ENCODE measurements at regions not wholly inside any gene's neighbourhood (a gene's known extent, or its start where the extent isn't known, plus 50 kb on each side); places are given as distances from the start of the nearest gene placed in this dataset.

DNA sequence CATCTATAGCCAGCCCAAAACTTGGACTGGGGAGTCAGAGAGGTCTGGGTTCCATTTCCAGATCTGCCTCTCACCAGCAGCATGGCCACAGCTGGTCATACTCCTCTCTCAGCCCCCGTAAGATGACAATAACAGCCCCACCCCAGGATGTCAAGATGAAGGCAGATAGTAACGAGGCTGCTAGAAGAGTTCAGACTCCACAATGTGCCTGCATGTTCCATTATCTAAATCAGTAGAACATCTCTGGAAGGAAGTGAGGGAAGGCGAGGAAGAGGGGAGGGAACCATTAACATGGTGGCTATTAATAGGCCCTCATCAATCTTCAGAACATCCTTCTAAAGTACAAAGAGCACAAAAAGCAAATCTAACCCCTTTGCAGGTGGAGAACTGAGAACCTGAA, 98.0 kb upstream of the KCNG1 start:
- TF ChIP-seq CTCF (conservative IDR thresholded peaks at IDR 0.05; ENCODE audit: low read length): no peak
- no peak overlapping the region for H3K4me3 ChIP-seq (ENCODE audit: low read length)
- DNase-seq (ENCODE audit: low read depth): no peak

GRCh38 chr20:51120438-51120837, 97.5 kb upstream of the KCNG1 start:
- TF ChIP-seq CTCF (conservative IDR thresholded peaks at IDR 0.05; ENCODE audit: low read length): no peak
- H3K4me3 ChIP-seq (ENCODE audit: low read length): no peak overlapping the region
- DNase-seq (ENCODE audit: low read depth): no peak

DNA sequence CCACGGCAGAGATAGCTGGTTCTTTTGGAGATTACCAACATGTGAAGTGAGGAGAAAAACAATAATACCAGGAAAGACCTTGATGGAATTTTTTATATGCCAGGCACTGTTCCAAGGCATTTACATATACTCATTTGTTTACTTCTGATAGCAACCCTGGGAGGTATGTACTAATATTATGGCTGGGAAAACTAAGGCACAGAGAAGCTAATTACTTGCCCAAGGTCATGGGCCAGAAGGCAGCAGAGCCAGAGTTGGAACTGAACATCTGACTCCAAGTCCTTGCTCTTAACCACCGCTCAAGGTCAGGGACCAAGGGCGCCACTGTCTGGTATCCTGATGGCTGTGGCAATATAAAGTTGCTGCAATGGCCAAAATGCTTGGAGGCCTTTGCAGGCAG, 97.0 kb upstream of the KCNG1 start:
- TF ChIP-seq CTCF (conservative IDR thresholded peaks at IDR 0.05; ENCODE audit: low read length): no peak
- DNase-seq (ENCODE audit: low read depth): no peak

GRCh38 chr20:51118985-51119527, 96.1 kb upstream of the KCNG1 start:
- H3K4me3 ChIP-seq (ENCODE audit: low read length): no peak overlapping the region
- no peak for TF ChIP-seq CTCF (conservative IDR thresholded peaks at IDR 0.05; ENCODE audit: low read length)

More for the DNA sequence above, 97.0 kb upstream of the KCNG1 start:
- no peak overlapping the region for H3K4me3 ChIP-seq (ENCODE audit: low read length)

GRCh38 chr20:51118216-51118615, 95.3 kb upstream of the KCNG1 start:
- TF ChIP-seq CTCF (conservative IDR thresholded peaks at IDR 0.05; ENCODE audit: low read length): no peak
- H3K4me3 ChIP-seq (ENCODE audit: low read length): no peak overlapping the region
- DNase-seq (ENCODE audit: low read depth): no peak

More at GRCh38 chr20:51118985-51119527, 96.1 kb upstream of the KCNG1 start:
- no peak for DNase-seq (ENCODE audit: low read depth)

DNA sequence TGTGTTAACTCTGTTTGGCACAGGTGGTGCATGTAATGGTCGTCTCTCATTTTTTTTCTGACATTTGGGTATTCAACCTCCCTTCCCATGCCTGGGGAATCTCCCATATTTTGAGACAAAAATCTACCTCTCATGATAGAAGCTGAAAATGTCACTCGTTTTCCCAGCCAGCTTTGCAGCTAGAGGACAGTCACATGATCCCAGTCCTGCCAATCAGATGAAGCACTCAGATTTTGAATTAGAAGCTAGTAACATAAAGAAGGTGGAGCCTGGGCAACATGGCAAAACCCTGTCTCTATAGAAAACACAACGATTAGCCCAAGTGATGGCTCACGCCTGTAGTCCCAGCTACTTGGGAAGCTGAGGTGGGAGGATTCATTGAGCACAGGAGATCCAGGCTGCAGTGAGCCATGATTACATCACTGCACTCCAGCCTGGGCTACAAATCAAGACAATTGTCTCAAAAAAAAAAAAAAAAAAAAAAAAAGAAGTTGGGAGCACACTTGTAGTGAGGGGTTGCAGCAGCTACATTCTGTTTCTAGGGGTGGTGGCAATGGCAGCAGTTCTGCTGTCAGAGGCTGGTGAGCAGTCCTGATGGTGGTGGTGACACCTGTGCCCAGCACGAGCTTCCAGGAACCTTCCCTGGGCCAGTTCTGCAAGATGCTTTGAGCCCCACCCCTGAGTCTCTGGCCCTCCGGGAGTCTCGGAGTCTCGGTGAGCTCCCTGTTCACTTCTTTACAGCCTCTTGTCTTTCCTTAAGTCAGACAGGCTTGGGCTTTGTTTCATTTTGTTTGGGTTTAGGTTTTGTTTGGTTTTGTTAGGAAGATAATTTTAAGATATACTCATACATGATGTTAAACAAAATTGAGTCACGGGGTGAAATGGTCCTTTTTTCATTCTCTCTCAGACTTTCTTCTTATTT, 94.1 kb upstream of the KCNG1 start:
- DNase-seq (ENCODE audit: low read depth): no peak
- TF ChIP-seq CTCF (conservative IDR thresholded peaks at IDR 0.05; ENCODE audit: low read length): no peak
- H3K4me3 ChIP-seq (ENCODE audit: low read length): no peak overlapping the region

- no peak overlapping the region for H3K4me3 ChIP-seq (ENCODE audit: low read length)
- no peak for DNase-seq (ENCODE audit: low read depth)
- no peak for TF ChIP-seq CTCF (conservative IDR thresholded peaks at IDR 0.05; ENCODE audit: low read length)
These were observed 88.4 kb upstream of the KCNG1 start for GRCh38 chr20:51111290-51111689.
